NCI-H1694 (cell line): ENCODE measurements at regions not wholly inside any gene's neighbourhood (a gene's known extent, or its start where the extent isn't known, plus 50 kb on each side); places are given as distances from the start of the nearest gene placed in this dataset.
"Not testable (repeated sequence)": the region's sequence is repeated elsewhere in the genome, so short reads cannot be mapped to it uniquely, and the experiment has no call there.

ENCODE experiments used
- DNase-seq: peaks from one replicate; lab custom pipeline; 2025; lab: John Stamatoyannopoulos, UW

- DNase-seq: no peak
Measured at GRCh38 chr21:35748678-35749314, 311.5 kb downstream of the SETD4 start.

- no peak for DNase-seq
Measured at GRCh38 chr21:35743571-35743970, 316.8 kb downstream of the SETD4 start.

GRCh38 chr21:35738347-35738961 lies 321.9 kb downstream of the SETD4 start:
- no peak for DNase-seq

- DNase-seq: no peak
Measured at GRCh38 chr21:35737899-35738346, 322.4 kb downstream of the SETD4 start.

GRCh38 chr21:35737449-35737848 lies 322.9 kb downstream of the SETD4 start:
- DNase-seq: no peak

GRCh38 chr21:35732788-35733187 lies 327.5 kb downstream of the SETD4 start:
- no peak for DNase-seq

- DNase-seq: no peak
Measured at GRCh38 chr21:35730325-35730724, 330.0 kb downstream of the SETD4 start.

- DNase-seq: no peak
Measured at GRCh38 chr21:35727830-35728229, 332.5 kb downstream of the SETD4 start.

- no peak for DNase-seq
Measured at GRCh38 chr21:35724156-35724555, 336.2 kb downstream of the SETD4 start.

- no peak for DNase-seq
Measured at GRCh38 chr21:35721701-35722100, 338.6 kb downstream of the SETD4 start.

GRCh38 chr21:35720208-35720731 lies 340.1 kb downstream of the SETD4 start:
- DNase-seq: no peak

- DNase-seq: no peak
Measured at GRCh38 chr21:35719080-35719479, 341.2 kb downstream of the SETD4 start.

- no peak for DNase-seq
Measured at GRCh38 chr21:35716876-35717565, 343.3 kb downstream of the SETD4 start.

GRCh38 chr21:35713914-35714313 lies 346.4 kb downstream of the SETD4 start:
- DNase-seq: no peak

- no peak for DNase-seq
Measured at GRCh38 chr21:35711661-35712060, 348.7 kb downstream of the SETD4 start.

- DNase-seq: no peak
Measured at GRCh38 chr21:35711213-35711612, 349.1 kb downstream of the SETD4 start.

- not testable (repeated sequence) for DNase-seq
Measured at GRCh38 chr21:35709990-35710389, 350.3 kb downstream of the SETD4 start.

- no peak for DNase-seq
Measured at GRCh38 chr21:35705888-35706287, 354.4 kb downstream of the SETD4 start.

GRCh38 chr21:35705237-35705887 lies 355.0 kb downstream of the SETD4 start:
- no peak for DNase-seq

- no peak for DNase-seq
Measured at GRCh38 chr21:35703704-35704103, 356.6 kb downstream of the SETD4 start.

GRCh38 chr21:35699361-35699760 lies 361.0 kb downstream of the SETD4 start:
- no peak for DNase-seq

GRCh38 chr21:35697321-35697808 lies 363.0 kb downstream of the SETD4 start:
- DNase-seq: no peak
